WTC11 (cell line): ENCODE measurements at regions not wholly inside any gene's neighbourhood (a gene's known extent, or its start where the extent isn't known, plus 50 kb on each side); places are given as distances from the start of the nearest gene placed in this dataset.

Experiments used
- CTCF ChIP-seq: fragments of 200-600 bp; IDR thresholded peaks from 2 replicates; pipeline ENCODE4 v1.8.0; 2022; ENCODE audit warnings: antibody characterized with exemption
- ETV6 ChIP-seq: sonication (generic); formaldehyde crosslinking; IDR thresholded peaks from 2 replicates; pipeline ENCODE4 v1.8.1; 2022; ENCODE audit warnings: mild to moderate bottlenecking, missing genetic modification reagents
- FOXJ3 ChIP-seq: sonication (generic); formaldehyde crosslinking; IDR thresholded peaks from 2 replicates; pipeline ENCODE4 v1.9.0; 2021; ENCODE audit warnings: missing genetic modification reagents, mild to moderate bottlenecking, borderline replicate concordance
- IRF1 ChIP-seq: sonication (generic); formaldehyde crosslinking; IDR thresholded peaks from 2 replicates; pipeline ENCODE4 v1.8.0; 2023; ENCODE audit warnings: missing genetic modification reagents
- SMAD4 ChIP-seq: sonication (generic); formaldehyde crosslinking; IDR thresholded peaks from 2 replicates; pipeline ENCODE4 v1.8.0; 2022; ENCODE audit warnings: mild to moderate bottlenecking, missing genetic modification reagents
- USF2 ChIP-seq: sonication (generic); formaldehyde crosslinking; IDR thresholded peaks from 2 replicates; pipeline ENCODE4 v1.8.1; 2023; ENCODE audit warnings: mild to moderate bottlenecking, missing genetic modification reagents, moderate library complexity
- ZNF219 ChIP-seq: sonication (generic); formaldehyde crosslinking; IDR thresholded peaks from 2 replicates; pipeline ENCODE4 v1.8.0; 2023; ENCODE audit warnings: missing genetic modification reagents, mild to moderate bottlenecking, borderline replicate concordance
- ZNF317 ChIP-seq: sonication (generic); formaldehyde crosslinking; IDR thresholded peaks from 2 replicates; pipeline ENCODE4 v1.8.1; 2023; ENCODE audit warnings: low read depth, mild to moderate bottlenecking, moderate library complexity, missing genetic modification reagents, borderline replicate concordance
- TF ChIP-seq, protein P1 (sequence below): sonication (generic); formaldehyde crosslinking; IDR thresholded peaks from 2 replicates; pipeline ENCODE4 v1.8.1; 2023; ENCODE audit warnings: mild to moderate bottlenecking, moderate library complexity, missing genetic modification reagents
- TF ChIP-seq, protein P2 (sequence below): sonication (generic); formaldehyde crosslinking; IDR thresholded peaks from 2 replicates; pipeline ENCODE4 v1.8.1; 2022; ENCODE audit warnings: low read depth, missing genetic modification reagents, borderline replicate concordance
- TF ChIP-seq, protein P3 (sequence below): sonication (generic); formaldehyde crosslinking; IDR thresholded peaks from 2 replicates; pipeline ENCODE4 v1.8.0; 2022; ENCODE audit warnings: mild to moderate bottlenecking, missing genetic modification reagents
- TF ChIP-seq, protein P4 (sequence below): sonication (generic); formaldehyde crosslinking; IDR thresholded peaks from 2 replicates; pipeline ENCODE4 v1.8.0; 2022; ENCODE audit warnings: mild to moderate bottlenecking, missing genetic modification reagents

DNA sequence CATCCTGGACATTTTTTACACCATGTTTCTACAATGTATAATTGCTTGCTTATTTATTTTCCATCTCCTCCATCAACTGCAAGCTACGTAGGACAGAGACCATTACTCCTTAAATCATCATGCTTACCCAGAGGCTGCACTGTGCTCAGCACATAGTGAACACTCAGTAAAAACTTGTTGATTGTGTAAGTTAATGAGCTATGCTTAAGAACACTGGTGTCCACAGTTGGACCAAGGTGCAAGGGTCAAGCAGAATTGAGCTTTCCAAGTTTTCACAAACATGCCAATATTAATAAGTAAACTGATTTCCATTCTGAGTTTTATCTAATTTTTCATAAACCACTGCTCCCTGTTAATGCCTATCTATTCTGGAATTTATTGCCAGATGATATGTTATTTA lies 464.2 kb upstream of the TCF4 start:
- TF ChIP-seq ZNF317 (CRISPR knock-in tag) = no peak
- TF ChIP-seq CTCF = no peak
- TF ChIP-seq USF2 (CRISPR knock-in tag) = no peak
- TF ChIP-seq, protein P1, sequence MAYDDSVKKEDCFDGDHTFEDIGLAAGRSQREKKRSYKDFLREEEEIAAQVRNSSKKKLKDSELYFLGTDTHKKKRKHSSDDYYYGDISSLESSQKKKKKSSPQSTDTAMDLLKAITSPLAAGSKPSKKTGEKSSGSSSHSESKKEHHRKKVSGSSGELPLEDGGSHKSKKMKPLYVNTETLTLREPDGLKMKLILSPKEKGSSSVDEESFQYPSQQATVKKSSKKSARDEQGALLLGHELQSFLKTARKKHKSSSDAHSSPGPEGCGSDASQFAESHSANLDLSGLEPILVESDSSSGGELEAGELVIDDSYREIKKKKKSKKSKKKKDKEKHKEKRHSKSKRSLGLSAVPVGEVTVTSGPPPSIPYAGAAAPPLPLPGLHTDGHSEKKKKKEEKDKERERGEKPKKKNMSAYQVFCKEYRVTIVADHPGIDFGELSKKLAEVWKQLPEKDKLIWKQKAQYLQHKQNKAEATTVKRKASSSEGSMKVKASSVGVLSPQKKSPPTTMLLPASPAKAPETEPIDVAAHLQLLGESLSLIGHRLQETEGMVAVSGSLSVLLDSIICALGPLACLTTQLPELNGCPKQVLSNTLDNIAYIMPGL = no peak
- no peak for TF ChIP-seq IRF1
- TF ChIP-seq, protein P2, sequence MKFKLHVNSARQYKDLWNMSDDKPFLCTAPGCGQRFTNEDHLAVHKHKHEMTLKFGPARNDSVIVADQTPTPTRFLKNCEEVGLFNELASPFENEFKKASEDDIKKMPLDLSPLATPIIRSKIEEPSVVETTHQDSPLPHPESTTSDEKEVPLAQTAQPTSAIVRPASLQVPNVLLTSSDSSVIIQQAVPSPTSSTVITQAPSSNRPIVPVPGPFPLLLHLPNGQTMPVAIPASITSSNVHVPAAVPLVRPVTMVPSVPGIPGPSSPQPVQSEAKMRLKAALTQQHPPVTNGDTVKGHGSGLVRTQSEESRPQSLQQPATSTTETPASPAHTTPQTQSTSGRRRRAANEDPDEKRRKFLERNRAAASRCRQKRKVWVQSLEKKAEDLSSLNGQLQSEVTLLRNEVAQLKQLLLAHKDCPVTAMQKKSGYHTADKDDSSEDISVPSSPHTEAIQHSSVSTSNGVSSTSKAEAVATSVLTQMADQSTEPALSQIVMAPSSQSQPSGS (CRISPR knock-in tag) = no peak
- TF ChIP-seq, protein P3, sequence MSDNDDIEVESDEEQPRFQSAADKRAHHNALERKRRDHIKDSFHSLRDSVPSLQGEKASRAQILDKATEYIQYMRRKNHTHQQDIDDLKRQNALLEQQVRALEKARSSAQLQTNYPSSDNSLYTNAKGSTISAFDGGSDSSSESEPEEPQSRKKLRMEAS (CRISPR knock-in tag) = no peak
- no peak for TF ChIP-seq SMAD4 (CRISPR knock-in tag)
- no peak for TF ChIP-seq ZNF219
- no peak for TF ChIP-seq FOXJ3 (CRISPR knock-in tag)
- no peak for TF ChIP-seq ETV6
- TF ChIP-seq, protein P4, sequence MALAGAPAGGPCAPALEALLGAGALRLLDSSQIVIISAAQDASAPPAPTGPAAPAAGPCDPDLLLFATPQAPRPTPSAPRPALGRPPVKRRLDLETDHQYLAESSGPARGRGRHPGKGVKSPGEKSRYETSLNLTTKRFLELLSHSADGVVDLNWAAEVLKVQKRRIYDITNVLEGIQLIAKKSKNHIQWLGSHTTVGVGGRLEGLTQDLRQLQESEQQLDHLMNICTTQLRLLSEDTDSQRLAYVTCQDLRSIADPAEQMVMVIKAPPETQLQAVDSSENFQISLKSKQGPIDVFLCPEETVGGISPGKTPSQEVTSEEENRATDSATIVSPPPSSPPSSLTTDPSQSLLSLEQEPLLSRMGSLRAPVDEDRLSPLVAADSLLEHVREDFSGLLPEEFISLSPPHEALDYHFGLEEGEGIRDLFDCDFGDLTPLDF (CRISPR knock-in tag) = no peak
